Right ventricle myocardium superior (tissue), 1 donor: ENCODE measurements at regions not wholly inside any gene's neighbourhood (a gene's known extent, or its start where the extent isn't known, plus 50 kb on each side); places are given as distances from the start of the nearest gene placed in this dataset.
"Not testable (repeated sequence)": the region's sequence is repeated elsewhere in the genome, so short reads cannot be mapped to it uniquely, and the experiment has no call there.

Source experiments
- ATAC-seq: fragments of 200-7000 bp; cut with Tn5 transposase; one replicate; pipeline ENCODE4 v1.9.1; 2020; ENCODE audit warnings: mild to moderate bottlenecking; ENCODE audit not compliant: poor library complexity
- DNase-seq: peaks from one replicate; pipeline ENCODE4 v3.0.0-alpha.2; 2020
- intact Hi-C: fragments of 100-400 bp; cut with DNase I; formaldehyde crosslinking; loops from one replicate; pipeline ENCODE4 v1.11.2; 2022
- donor health status: DM: no; HTN: yes; CAD: no; lungs with severe emphysema.

- intact Hi-C loops, result no loop called here
- no peak for ATAC-seq
These were observed 838.3 kb upstream of the ATXN7L3B start for GRCh38 chr12:73699318-73699717.

DNA sequence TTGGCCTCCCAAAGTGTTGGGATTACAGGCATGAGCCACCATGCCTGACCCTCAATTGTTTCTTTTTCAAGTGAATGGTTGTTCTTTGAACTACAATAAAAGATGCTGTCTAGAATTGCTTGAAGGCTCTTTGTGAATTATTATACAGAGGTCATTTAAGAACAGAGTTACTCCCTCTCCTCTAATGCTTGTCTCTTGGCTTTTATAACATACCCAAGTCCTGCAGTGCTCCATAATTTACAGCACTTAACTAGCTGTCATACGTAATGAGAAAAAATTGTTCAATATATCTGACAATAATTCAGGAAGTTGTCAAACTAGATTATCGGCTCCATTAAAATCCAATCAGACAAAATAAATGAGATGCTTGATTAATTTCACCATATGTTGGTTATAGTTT, 823.0 kb upstream of the ATXN7L3B start:
- DNase-seq (no peak), ATAC-seq (no peak)
- intact Hi-C loops, result no loop called here

More at GRCh38 chr12:73699318-73699717, 838.3 kb upstream of the ATXN7L3B start:
- no peak for DNase-seq

GRCh38 chr12:73716143-73716542, 821.5 kb upstream of the ATXN7L3B start:
- DNase-seq, result not testable (repeated sequence)

DNA sequence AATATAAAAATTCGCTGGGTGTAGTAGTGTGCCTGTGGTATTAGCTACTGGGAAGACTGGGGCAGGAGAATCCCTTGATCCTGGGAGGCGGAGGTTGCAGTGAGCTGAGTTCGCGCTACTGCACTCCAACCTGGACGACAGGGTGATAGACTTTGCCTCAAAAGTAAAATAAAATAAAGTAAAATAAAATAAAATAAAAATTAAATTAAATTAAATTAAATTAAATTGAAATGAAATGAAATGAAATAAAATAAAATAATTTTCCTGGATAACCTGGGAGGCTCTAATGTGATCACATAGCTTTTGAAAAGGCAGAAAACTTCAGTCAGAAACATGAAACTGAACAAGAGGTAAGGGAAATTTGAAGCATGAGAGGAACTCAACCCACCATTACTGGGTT, 818.4 kb upstream of the ATXN7L3B start:
- ATAC-seq (no peak), DNase-seq (no peak)
- intact Hi-C loops, result no loop called here

More at GRCh38 chr12:73716143-73716542, 821.5 kb upstream of the ATXN7L3B start:
- intact Hi-C loops, ATAC-seq: not testable (repeated sequence)

GRCh38 chr12:73726881-73727280, 810.8 kb upstream of the ATXN7L3B start:
- DNase-seq (no peak), ATAC-seq (no peak)
- intact Hi-C loops, result no loop called here

GRCh38 chr12:73731658-73732057, 806.0 kb upstream of the ATXN7L3B start:
- no peak for DNase-seq
- ATAC-seq, result no peak
- intact Hi-C loops, result no loop called here

GRCh38 chr12:73769337-73769736, 768.3 kb upstream of the ATXN7L3B start:
- DNase-seq, result no peak
- no peak for ATAC-seq
- intact Hi-C loops, result no loop called here

GRCh38 chr12:73798523-73798922, 739.1 kb upstream of the ATXN7L3B start:
- intact Hi-C loops, result no loop called here
- DNase-seq, result no peak
- ATAC-seq, result no peak

- ATAC-seq, result no peak
- intact Hi-C loops, result no loop called here
- DNase-seq, result no peak
These were observed 722.5 kb upstream of the ATXN7L3B start for GRCh38 chr12:73815072-73815645.

DNA sequence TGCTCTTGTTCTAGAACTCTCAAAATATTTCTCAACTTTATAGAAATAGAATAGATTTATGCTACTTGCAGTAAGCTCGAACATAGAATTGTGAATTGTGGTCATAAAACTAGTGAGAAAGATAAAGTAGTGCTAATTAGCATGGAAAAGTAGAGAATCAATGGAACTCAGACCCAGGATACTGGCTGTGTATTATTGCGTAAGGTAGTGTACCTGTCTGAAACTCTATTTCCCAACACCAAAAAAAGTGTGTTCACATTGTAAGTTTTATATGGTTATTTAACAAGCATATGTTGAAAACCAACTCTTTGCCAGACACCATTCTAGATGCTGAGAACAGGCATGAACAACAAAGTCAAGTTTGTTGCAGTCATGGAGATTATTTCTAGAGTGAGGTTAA, 720.5 kb upstream of the ATXN7L3B start:
- no peak for DNase-seq
- intact Hi-C loops, result no loop called here
- no peak for ATAC-seq

DNA sequence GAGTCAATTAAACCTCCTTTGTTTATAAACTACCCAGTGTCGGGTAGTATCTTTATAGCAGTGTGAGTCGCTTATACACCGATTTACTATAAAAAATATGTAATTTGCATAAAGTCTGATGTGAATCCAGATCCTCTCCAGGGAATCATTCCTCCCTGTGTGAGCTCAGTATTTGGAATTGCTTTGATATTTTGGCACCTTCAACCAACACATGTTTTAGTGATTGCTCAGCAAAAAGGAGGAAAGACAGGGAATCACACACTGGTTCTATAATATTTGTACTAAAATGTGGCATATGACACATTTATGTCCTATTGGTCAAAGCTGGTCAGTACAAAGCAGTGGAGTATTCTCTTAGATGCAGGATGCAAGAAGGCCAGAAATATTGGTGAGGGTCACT, 703.9 kb upstream of the ATXN7L3B start:
- no peak for DNase-seq
- intact Hi-C loops, result no loop called here
- ATAC-seq, result no peak

DNA sequence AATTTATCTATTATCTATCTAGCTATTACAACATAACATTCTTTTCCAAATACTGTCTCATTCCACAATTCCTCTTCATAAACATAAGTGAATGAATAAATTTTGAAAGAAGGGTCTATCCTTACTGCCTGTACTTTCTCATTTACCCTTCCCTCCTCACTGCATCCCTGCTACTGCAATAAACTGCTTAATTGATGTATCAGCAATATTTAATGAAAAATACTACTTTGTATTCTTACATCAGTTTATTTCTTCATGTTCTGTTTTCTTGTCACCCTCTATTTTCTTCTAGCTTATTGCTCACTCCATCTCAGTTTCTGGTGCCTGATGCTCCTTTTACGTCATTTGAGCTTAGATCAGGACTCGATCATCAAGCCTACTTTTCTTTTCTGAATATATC, 695.7 kb upstream of the ATXN7L3B start:
- ATAC-seq (no peak), DNase-seq (no peak)
- intact Hi-C loops, result no loop called here

GRCh38 chr12:73863546-73863945, 674.1 kb upstream of the ATXN7L3B start:
- intact Hi-C loops, result no loop called here
- ATAC-seq (no peak), DNase-seq (no peak)

DNA sequence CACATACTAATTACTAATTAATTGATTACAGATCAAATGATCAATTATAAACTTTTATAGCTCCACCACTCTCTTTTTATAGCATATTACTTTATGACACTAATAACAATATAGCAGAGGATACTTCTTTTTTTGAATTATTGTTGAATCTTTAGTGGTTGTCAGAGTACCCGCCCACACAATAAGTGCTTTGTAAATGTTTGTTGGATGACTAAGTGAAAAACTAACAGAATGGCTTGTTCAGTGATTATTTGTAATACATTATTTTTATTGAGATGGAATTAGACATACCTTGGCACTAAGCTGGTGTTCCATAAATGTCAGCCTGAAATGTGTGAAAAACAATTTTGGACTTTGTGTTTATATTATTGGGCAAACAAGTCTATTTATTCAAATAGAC, 670.5 kb upstream of the ATXN7L3B start:
- DNase-seq, result no peak
- ATAC-seq, result no peak

DNA sequence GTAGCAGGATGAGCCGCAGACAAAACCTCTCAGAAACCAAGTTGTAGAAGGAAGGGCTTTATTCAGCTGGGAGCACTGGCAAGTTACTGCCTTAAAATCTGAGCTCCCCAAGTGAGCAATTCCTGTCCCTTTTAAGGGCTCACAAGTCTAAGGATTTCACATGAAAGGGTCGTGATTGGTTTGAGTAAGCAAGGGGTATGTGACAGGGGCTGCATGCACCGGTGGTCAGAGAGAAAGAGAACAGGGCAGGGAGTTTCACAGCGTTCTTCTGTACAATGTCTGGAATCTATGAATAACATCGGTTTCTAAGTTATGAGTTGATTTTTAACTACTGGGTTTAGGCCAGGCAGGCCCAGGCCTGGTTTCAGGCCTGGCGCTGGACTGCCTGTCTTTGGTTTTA, 660.3 kb upstream of the ATXN7L3B start:
- ATAC-seq, intact Hi-C loops, DNase-seq: not testable (repeated sequence)

More for the DNA sequence above, 670.5 kb upstream of the ATXN7L3B start:
- intact Hi-C loops, result no loop called here

DNA sequence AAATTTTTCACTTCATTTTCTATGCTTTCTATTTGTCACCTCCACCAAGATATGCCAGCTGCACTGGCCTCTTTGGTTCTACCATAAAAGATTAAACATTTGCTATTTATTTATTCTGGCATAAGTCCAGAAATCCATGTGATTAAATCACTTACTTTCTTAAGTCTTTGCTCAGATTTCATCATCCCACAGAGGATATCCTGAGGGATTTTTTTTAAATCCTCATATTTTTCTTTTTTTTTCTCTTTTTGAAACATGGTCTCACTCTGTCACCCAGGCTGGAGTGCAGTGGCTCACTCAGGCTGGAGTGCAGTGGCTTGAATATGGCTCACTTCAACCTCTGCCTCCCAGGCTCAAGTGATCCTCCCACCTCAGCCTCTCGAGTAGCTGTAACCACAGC, 645.4 kb upstream of the ATXN7L3B start:
- intact Hi-C loops, result no loop called here
- ATAC-seq (no peak), DNase-seq (no peak)

GRCh38 chr12:73898645-73899044, 639.0 kb upstream of the ATXN7L3B start:
- no peak for DNase-seq
- intact Hi-C loops, result no loop called here
- ATAC-seq, result no peak

DNA sequence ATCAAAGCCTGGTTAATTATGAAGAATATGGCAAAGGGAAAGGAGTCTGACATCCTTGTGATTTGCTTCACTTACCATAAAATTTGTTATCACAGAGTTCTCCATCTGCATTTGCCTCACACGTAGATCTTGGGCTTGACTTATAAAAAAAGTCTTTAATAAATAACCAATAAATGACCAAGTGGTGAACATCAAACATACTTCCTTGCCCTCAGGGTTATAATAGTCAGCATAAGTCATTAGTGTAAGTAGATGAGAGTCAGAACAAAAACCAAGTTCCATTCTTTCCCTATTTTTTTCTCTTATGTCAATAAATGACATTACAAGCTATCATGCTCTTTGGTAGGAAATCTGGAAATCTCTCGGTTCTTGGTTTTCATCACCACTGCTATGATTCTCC, 635.4 kb upstream of the ATXN7L3B start:
- intact Hi-C loops, result no loop called here
- ATAC-seq (no peak), DNase-seq (no peak)

GRCh38 chr12:73906757-73907156, 630.9 kb upstream of the ATXN7L3B start:
- intact Hi-C loops, result no loop called here
- no peak for DNase-seq
- no peak for ATAC-seq

GRCh38 chr12:73935817-73936216, 601.8 kb upstream of the ATXN7L3B start:
- ATAC-seq, result no peak
- no peak for DNase-seq
- intact Hi-C loops, result no loop called here

GRCh38 chr12:73947326-73948026, 590.2 kb upstream of the ATXN7L3B start:
- DNase-seq (no peak), ATAC-seq (no peak)
- intact Hi-C loops, result no loop called here
